Suppressor macrophage treated with lipopolysaccharide for 1 hour (primary cell): ENCODE measurements at regions not wholly inside any gene's neighbourhood (a gene's known extent, or its start where the extent isn't known, plus 50 kb on each side); places are given as distances from the start of the nearest gene placed in this dataset.
"Not testable (repeated sequence)": the region's sequence is repeated elsewhere in the genome, so short reads cannot be mapped to it uniquely, and the experiment has no call there.

Experiments
- DNase-seq, 3 donors: peaks; one replicate each; pipeline ENCODE4 v3.0.0-alpha.2; 2020 to 2022

DNA sequence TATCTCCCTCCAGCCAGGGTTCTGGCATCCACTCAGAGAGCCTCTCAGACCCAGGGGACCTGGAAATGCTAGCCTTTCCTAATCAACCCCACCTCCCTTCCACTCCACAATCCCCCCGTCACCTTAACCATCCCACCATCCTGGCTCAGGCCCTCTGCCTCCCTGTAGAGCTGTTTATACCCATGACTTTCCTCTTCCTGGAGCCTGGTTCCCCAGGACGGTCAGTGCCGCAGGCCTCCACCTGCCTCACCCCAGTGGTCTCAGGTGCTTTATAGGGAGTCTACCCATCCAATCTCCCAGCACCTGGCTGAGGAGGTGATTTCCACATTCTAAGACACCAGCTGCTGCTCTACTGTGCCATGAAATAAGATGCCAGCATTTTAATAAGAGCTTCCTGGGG lies 1159.5 kb downstream of the TBC1D22A start:
- no peak for DNase-seq

DNA sequence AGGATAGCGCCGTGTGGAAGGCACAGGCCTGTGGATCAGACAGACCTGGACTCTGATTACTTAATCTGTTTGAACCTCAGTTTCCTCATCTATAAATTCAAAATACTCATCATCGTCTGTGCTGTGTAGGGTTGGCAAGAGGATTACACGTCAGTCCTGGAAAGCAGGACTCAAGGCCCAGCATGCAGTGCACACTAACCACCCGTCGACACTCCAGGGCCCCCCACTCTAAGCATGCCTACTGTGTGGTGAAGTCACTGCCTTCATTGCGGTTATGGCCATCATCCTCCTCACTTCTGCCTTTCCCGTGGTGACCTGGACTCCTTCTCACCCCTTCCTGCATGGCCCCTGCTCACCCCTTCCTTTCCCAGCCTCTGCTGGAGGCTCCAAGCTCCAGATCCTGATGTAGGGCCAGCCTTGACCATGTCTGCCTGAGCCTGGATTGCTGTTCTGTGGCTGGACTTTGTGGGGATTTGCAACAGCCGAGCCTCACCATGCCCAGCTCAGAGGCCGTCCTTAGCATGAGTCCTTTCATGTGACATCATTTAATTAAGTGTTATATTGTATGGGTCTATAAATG lies 1158.0 kb downstream of the TBC1D22A start:
- no peak for DNase-seq

DNA sequence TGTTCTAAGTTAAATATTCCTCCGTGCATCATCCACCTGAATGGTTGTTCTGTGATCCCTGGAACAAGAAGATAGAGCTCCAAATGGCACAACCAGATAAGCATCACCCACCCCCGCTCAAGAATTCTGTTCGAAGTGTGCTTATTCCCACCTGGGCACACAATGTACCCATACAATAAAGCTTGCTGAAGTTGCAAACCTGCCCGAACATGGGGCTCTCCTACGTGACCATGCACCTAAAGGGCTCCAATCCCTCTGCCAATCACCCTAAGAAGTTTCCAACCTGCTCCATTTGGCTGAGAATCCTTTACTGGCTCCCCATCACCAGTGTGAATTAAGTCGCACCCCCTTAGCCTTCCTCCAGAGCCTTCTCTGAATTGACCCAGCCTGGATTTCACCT lies 1157.4 kb downstream of the TBC1D22A start:
- DNase-seq, result no peak

DNA sequence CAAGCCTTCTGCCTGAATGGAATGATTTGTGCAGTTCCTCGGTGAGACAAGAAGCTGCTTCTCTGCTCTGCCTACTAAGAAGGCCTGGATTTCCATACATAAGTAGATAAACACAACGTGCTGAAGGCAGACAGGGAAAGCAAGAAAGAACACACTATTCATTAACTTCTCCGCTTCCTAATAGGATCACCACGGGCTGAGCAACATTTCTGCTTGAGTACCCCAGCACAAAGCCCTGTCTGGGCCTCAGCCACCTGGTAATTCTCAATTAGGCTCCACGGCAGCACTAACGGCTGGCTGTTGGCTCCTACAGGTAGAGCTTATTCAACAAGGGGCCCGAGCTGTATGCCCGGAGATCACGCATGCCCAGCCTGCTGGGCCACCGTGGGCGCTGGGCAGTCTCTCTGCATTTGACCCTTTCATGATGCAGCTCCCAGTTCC lies 1156.6 kb downstream of the TBC1D22A start:
- no peak for DNase-seq

DNA sequence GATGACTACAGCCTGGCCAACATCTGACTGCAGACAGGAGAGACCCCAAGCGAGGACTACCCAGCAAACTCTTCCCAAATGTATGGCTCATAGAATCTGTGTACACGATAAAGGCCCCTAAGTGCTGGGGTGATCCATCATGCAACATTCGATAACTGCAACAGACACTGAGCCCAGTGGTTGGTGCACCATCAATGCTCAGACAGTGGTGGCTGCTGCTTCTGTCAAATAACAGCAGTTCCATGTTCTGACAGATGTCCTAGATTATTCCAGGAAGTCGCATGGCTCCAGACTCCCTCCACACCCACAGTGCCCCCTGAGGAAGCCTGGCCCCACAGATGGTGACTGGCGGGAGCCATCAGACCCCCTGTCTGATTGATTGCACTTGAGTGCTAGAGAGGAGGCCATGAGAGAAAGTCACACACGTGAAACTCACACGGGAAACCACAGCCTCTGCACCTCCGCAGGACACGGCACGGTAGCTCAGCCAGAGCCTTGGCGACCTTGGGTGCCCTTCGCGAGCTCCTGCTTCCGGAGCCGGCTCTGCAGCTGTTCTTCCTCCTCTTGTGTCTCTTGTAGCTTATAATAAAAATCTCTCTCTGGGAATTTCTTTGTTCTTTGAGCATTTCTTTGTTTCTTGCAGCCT lies 1155.9 kb downstream of the TBC1D22A start:
- no peak for DNase-seq

DNA sequence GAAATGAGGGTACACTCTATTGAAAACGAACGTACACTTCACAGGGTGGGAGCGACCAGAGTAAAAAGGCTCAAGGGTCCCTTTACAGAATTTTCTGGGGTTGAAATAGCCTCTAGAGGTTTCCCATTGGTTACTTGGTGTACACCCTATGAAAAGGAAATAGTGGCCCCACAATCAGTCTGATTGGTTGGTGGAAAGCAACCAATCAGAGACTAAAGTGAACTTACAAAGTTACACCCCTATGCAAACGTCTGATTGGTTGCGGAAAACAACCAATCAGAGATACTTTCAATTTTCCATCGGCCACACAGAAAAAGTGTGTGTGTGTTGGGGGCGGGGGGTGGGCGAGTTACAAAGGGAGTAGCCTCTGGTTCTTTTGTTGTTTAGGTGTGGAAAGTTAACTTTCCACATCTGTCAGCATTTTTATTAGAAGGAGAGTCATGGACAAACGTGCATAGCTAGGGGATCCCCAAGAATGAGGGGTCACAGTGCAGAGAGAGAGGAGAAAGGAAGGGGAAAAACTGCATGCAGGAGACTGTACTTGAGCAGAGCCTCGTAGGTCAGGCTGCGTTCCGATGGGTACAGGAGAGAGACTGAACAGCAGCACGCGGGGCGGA lies 1152.1 kb downstream of the TBC1D22A start:
- no peak for DNase-seq

DNA sequence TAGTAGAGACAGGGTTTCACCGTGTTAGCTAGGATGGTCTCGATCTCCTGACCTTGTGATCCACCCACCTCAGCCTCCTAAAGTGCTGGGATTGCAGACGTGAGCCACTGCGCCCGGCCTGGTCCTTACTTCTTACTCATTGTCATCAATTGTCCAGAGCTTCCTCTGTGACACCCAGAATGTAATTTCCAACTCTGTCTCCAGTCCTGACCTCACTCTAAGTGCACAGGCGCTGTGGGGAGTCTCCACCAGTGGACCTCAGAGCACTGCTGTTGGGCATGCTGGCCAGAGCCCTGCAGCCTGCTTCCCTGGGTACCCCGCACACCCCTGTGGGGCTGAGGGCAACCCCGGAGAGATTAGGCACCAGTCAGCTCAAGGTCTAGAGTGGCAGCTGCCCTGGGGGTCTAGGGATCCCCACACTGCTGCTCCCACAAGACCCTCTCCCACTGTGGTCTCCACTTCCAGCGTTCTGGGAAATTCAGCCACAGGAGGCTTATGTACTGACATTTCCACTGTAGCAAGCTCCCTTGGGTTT lies 1140.3 kb downstream of the TBC1D22A start:
- DNase-seq, result no peak

DNA sequence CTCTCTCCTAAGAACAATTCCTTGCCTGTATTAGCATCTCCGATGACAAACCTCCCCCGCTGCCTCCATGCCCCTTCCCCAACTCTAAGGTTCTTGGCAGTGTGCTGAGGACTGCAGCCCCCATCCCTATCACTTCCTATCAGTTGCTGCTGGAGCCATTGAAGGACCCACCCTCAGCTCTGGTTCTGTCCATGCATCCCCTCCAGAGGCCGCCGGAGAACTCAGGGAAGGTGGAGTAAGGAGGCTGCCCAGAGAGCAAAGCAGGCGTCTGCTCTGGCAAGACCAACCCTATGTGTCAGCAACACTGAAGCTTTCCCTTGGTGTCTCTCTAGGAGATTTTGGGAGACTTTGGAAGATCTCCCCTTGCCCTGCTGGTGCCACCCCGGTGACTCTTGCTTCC lies 1139.5 kb downstream of the TBC1D22A start:
- DNase-seq, result no peak

DNA sequence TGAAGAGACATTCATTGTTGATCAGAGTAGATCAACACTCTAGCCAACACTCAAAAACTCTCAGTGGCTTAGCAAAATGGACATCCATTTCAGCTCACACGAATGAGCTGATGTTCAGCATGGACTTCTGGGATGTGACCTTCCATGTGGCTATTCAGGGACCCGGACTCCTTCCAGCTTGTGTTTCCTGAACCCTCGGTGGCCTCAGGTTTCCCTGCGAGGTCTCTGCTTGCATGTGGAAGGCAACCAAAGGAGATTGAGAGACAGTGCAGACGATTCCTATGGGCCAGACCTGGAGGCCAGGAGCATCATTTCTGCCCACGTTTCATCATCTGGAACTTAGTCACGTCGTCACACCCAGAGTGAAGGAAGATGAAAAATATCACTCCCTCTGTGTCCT lies 1137.4 kb downstream of the TBC1D22A start:
- no peak for DNase-seq

DNA sequence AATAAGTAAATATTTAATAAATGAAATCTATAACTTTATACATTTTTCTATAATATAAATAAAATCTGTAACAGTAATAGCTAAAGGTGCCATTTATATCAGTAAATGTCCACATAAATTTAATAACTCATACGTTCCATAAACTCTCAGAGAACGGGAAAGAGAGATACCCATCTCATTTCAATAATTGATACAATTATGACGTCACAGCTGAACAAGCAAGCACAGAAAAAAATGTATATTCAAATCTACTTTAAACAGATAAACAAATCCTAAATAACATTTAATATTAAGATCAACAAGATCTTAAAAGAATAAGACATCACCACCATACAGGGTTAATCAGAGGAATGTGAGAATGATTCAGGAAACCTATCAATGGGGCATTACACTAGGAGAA lies 1136.5 kb downstream of the TBC1D22A start:
- no peak for DNase-seq

DNA sequence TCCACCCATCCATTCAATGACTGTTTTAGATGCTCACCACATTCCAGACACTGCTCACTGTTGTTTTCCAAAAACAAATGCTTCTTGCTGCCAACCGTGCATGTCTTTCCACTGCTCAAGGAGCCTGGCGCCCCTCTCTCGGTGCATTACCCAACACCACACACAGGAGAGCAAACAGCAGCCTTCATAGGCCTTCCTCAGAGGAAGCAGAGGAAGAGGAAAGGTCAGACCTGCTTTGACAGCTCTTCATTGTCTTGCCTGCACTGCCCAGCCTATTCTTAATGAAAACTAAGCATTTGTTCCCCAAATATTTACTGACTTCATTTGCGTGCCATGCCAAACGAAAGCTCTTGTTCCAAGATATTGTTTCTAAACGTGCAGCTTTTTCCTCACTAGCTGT lies 1129.2 kb downstream of the TBC1D22A start:
- no peak for DNase-seq

DNA sequence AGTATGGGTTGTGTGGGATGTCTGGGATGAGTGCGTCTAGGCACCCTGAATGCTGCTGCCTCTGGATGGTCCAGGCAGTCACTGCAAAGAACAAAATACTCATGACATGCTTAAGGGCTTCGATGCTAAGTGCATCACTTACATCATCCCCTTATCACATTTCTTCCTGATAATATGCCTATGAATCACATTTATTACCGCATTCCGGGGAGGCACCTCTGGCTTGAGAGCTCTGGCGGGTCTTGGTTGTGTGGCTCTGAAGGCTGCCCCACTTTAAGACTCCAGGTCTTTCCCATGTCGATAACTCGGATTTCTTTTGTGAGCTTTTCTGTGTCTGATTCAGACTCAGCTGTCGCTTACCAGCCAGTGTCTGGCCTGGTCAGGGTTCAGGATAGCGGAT lies 1126.4 kb downstream of the TBC1D22A start:
- no peak for DNase-seq

DNA sequence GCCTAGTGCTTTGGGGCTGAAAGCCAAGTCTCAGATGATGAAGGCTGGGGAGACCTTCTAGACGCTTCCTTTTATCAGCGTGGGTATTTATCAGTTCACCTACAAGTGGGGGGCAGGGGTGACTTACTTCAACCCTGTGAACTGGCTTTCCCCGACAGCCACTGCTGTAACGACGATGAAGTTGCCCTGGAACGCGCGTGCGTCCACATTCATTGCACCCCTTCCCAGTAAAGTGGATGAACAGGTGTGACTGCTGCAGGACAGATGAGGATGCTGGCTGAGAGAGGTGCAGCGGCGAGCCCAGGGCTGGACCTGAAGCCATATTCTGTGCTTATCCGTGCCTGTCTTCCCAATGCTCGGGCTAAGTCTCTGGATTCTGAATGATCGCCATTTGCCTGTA lies 1122.3 kb downstream of the TBC1D22A start:
- no peak for DNase-seq

DNA sequence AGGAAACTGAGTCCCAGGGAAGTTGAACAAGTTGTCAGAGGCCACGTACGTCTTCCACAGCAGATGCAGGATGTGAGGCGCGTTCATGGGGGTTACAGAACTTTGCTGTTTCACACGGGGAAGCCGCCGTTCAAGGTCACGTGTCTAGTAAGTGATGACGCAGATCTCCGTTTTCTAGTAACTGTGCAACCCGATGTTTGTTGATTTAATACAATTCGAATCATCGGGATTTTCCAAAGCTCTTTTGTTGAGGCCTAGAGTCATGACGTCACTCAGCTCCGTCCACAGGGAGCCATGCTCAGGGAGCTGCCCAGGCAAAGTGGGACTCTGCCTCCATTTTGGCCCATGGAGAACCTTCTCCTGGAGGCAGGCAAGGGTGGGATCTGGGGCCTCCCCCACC lies 1121.8 kb downstream of the TBC1D22A start:
- DNase-seq, result no peak

DNA sequence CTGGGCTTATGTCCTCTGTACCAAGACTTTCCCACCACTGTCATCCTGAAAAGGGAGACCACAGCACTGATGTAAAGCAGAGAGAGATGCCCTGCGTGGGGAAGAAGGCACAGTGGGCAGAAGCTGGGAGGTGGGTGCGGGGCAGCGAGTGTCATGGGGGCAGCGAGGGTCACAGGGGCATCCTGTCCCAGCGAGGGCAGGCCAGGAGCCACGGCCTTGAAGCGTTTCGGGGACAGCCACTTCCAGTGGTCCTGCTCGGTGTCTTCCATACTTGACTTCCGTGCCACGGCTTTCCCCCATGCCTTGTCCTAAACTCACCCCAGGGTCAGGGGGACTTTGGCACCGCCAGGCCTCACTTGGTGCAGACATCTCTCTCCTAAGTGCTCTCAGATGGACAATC lies 1121.3 kb downstream of the TBC1D22A start:
- no peak for DNase-seq

DNA sequence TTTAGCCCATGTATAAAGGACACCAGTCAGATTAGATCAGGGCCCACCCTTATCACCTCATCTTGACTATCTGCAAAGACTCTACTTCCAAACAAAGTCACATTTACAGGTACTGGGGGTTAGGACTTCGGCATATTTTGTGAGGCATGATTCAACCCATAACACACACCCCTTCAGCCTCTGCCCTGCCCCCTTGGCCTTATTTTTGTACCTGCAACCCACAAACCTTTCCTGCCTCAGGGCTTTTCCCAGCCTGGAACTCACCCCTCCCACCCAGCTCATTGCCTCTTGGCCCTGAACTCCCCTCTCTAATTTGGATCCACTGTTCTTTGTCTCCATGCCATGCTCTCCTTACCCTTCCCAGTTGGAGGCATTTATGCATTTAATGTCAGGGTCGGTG lies 1116.9 kb downstream of the TBC1D22A start:
- DNase-seq, result no peak

DNA sequence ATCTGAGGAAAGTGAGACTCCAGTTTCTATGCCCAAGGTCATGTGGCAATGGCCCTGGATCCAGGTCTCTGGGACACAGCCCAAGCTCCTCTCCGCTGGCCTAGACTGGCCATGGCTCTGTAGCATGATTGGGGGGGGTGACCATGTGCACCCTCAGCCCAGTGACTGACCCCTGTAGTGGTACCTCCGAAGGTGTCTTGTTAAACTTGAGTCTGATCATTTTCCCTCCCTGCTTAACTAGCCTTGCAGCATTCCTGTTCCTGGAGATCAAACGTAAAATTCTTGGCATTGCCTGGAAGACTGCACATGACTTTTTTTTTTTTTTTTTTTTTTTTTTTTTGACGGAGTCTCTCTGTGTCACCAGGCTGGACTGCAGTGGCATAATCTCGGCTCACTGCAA lies 1116.0 kb downstream of the TBC1D22A start:
- DNase-seq, result no peak

DNA sequence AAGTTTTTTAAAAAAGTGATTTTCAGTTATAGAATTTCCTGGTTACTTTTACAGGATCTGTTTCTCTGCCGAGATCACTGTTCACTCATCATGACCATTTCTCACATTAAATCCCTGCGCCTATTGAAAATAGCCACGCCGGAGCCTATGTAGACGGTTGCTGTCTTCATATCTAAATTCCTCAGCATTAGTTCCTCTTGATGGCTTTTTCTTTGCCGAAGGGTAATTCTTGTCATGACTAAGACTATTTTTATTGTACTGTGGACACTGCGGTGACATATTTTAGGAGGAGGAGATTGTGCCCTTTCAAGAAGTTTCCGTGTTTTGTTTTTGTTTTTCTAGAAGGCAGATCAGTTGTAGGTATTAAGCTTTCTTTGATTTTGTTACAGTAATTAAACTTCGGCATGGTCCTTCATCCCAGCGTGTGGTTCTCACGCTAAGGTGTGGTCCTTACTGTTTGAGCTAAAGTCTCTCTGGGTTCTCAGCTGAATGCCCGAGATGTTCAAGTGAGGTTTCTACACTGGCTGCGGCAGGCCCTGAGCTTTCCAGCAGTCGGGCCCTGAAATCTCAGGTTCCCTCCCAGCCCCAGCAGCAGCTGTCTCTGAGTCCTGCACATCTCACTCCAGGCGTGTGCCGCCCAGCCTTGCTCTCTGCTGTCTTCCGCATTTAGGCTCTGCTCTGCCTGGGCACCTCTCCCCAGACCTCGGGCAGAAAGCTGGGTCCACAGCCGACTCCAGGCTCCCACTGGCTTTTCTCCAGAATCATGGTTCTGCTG lies 1110.5 kb downstream of the TBC1D22A start:
- no peak for DNase-seq

DNA sequence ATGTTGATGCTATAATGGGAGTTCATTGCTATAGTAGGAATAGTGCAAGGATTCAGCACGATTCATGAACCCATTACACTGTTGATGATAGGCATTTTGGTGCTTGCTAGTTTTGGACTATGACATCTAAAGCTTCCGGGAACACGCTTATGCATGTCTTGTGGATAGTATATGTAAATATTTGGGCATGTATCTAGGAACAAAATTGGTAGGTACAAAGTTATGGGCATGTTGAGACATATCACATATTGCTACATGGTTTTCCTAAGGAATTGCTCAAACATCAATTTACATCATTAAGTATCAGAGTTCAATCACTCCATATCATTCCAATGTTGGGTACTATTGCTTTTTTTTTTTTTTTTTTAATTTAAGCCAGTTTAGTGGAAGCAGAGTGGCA lies 1103.2 kb downstream of the TBC1D22A start:
- DNase-seq, result no peak

DNA sequence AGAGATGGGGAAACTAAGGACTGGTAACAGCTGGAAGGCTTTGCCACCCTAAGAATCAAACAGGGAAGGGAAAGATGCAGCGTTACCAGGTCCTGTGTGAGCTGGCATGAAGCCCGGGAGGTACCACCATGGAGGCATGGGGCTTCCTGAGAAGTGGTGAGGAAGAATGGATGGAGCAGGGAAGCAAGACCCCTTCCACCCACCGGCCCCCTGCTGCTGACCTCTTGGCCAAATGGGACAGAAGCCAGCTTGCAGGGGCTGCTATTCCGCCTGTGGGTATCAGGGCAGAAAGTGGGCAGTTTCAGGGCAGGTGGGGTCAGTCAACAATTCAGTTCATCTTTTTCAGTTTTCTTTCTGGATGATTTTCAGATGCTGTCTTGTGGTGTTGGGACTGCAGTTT lies 1099.9 kb downstream of the TBC1D22A start:
- no peak for DNase-seq

DNA sequence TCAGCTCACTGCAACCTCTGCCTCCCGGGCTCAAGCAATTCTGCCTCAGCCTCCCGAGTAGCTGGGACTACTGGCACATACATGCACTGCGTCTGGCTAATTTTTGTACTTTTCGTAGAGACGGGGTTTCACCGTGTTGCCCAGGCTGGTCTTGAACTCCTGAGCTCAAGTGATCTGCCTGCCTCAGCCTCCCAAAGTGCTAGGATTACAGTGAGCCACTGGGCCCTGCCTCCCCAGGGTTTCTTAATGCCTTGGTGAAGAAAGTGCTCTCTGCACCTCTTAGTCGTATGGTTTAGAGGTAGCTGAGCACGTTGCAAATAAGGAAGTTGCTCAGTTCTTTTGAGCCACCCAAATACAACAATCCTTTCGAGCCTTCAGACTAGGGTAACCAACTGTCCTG lies 1098.5 kb downstream of the TBC1D22A start:
- not testable (repeated sequence) for DNase-seq

DNA sequence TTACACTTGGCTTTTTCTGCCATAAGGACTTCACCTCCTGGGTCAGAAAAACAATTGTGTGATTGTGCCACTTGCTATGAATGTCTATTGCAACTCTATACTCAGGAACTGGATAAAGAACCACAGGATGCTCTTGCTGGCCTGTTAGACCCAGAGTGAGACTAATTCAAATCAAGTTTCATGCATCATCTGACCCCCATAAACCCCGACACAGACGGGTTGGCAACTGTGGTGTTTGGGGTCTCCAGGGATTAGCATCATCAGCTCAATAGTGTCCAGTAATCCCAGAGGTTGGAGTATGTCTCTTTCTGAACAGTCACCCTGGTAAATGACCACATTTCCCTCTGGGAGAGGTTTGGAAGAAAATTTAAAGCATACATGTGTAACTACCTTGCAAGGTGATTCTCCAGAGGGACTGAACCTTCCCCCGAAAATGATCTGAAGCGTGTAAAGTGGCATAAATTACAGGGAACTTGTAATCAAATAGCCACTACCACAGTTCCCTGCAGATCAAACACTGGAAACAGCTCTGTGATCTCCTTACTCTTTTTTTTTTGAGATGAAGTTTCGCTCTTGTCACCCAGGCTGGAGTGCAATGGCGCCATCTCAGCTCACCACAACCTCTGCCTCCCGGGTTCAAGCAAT lies 1097.6 kb downstream of the TBC1D22A start:
- DNase-seq, result no peak

DNA sequence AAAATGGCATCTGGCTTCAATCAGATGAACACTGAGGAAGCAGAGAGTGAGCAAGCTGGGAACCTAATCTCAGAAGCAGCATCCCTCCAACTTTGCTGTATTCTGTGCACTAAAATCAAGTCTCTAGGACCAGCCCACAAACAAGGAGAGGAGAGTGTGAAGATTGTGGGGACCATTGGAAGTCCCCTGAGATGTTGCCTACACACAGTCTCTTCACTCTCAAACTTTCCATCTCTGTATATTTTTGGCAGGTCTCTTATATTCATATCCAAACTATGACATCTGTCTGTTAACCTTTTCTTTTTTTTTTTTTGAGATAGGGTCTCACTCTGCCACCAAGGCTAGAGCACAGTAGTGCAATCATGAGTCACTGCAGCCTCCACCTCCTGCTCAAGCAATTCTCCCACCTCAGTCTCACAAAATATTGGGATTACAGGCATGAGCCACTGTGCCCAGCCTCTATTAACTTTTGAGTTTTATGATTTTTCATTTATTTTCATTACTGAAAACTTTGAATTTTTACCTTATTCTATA lies 1096.4 kb downstream of the TBC1D22A start:
- DNase-seq, result no peak
